ENCODE measurements at regions not wholly inside any gene's neighbourhood (a gene's known extent, or its start where the extent isn't known, plus 50 kb on each side); places are given as distances from the start of the nearest gene placed in this dataset.

GRCh38 chr19:29022165-29022564, 190.8 kb downstream of the UQCRFS1 start:
- TF ChIP-seq CTCF (IDR thresholded peaks at IDR 0.05; ENCODE audit: insufficient read depth, low read length) = no peak
- no peak for TF ChIP-seq REST (IDR thresholded peaks at IDR 0.05; ENCODE audit: insufficient replicate concordance, low read depth)
- no peak for TF ChIP-seq POLR2AphosphoS5 (IDR thresholded peaks at IDR 0.05; ENCODE audit: low read depth)
- no peak for TF ChIP-seq GABPA (IDR thresholded peaks at IDR 0.05; ENCODE audit: low read depth)
